Mucosa of rectum (tissue), 2 donors: ENCODE measurements at regions not wholly inside any gene's neighbourhood (a gene's known extent, or its start where the extent isn't known, plus 50 kb on each side); places are given as distances from the start of the nearest gene placed in this dataset.

ENCODE experiments used
- H3K27ac ChIP-seq, 2 donors: one replicate each; pipeline ENCODE4 v1.7.0; 2013; ENCODE audit warnings: inconsistent platforms in 2 of 2, low read depth in 2 of 2, low read length in 2 of 2
- H3K27me3 ChIP-seq, 2 donors: one replicate each; pipeline ENCODE4 v1.7.0; 2013; ENCODE audit warnings: low read length in 2 of 2; ENCODE audit not compliant: control insufficient read depth in 2 of 2, insufficient read depth in 2 of 2
- H3K36me3 ChIP-seq, 2 donors: one replicate each; pipeline ENCODE4 v1.7.0; 2013; ENCODE audit warnings: low read length in 2 of 2; ENCODE audit not compliant: control insufficient read depth in 2 of 2, insufficient read depth in 2 of 2
- H3K4me1 ChIP-seq, 2 donors: one replicate each; pipeline ENCODE4 v1.7.0; 2013; ENCODE audit warnings: low read length in 2 of 2, mild to moderate bottlenecking in 1 of 2; ENCODE audit not compliant: control insufficient read depth in 2 of 2, insufficient read depth in 2 of 2
- H3K4me3 ChIP-seq, 2 donors: one replicate each; pipeline ENCODE4 v1.7.0; 2013; ENCODE audit warnings: low read length in 2 of 2
- H3K9ac ChIP-seq, 2 donors: one replicate each; pipeline ENCODE4 v1.7.0; 2013; ENCODE audit warnings: low read length in 2 of 2, low read depth in 1 of 2, mild to moderate bottlenecking in 1 of 2
- H3K9me3 ChIP-seq, 2 donors: one replicate each; pipeline ENCODE4 v1.7.0; 2013; ENCODE audit warnings: low read length in 2 of 2; ENCODE audit not compliant: control insufficient read depth in 2 of 2
- donor health status: healthy.
- donor health status: Normal muscosa, but diverticular disease.

DNA sequence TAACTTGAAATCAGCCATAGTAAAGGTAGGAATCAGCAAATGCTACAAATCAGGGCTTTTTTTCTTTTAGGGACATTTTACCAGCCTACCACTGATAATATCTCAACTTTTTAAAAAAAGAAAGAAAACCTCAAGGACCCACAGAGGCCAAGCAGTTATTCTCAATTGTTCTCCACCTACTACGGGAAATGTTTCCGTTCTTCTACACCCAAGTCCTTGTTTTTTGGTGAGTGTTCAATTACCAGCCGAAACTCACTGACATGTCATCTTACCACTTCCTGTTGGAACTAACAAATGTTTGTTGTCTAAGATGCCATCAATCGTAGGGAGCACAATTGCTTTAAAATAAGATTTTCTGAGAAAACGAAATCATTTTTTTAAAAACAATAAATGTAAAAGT lies 50.2 kb upstream of the CDK1 start:
- no peaks in the 10 kb centered on the region for H3K36me3 ChIP-seq
- H3K4me3 ChIP-seq: no peak overlapping the region
- no peak overlapping the region for H3K9ac ChIP-seq
- H3K27me3 ChIP-seq: no peaks in the 10 kb centered on the region
- peaks cover 4 to 10% of the 10 kb centered on the region in 2 donors for H3K4me1 ChIP-seq
- H3K9me3 ChIP-seq: no peaks in the 10 kb centered on the region
- H3K27ac ChIP-seq: no peak overlapping the region

GRCh38 chr10:60726257-60726656 lies 52.0 kb upstream of the CDK1 start:
- no peak overlapping the region for H3K27ac ChIP-seq

DNA sequence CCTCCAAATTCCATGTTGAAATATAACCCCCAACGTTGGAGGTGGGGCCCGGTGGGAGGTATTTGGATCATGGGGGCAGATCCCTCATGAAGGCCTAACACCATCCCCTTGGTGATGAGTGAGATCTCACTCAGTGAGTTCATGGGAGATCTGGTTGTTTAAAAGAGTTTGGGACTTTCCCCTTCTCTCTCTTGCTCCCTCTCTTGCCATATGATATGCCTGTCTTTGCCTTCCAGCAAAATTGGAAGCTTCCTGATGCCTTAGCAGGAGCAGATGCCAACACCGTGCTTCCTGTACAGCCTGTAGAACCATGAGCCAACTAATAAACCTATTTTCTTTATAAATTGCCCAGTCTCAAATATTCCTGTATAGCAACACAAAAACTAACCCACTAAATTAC lies 55.7 kb upstream of the CDK1 start:
- H3K27me3 ChIP-seq: no peaks in the 10 kb centered on the region
- H3K36me3 ChIP-seq: no peaks in the 10 kb centered on the region
- no peak overlapping the region for H3K27ac ChIP-seq
- no peak overlapping the region for H3K4me3 ChIP-seq
- no peaks in the 10 kb centered on the region for H3K9me3 ChIP-seq
- H3K9ac ChIP-seq: no peak overlapping the region
- H3K4me1 ChIP-seq: peaks cover 0 to 3% of the 10 kb centered on the region in 2 donors

More at GRCh38 chr10:60726257-60726656, 52.0 kb upstream of the CDK1 start:
- Histone ChIP-seq H3K9me3 (no peaks in the 10 kb centered on the region), H3K27me3 (no peaks in the 10 kb centered on the region), H3K36me3 (no peaks in the 10 kb centered on the region), H3K9ac (no peak overlapping the region), H3K4me1 (peaks cover 0 to 3% of the 10 kb centered on the region in 2 donors), H3K4me3 (no peak overlapping the region)

DNA sequence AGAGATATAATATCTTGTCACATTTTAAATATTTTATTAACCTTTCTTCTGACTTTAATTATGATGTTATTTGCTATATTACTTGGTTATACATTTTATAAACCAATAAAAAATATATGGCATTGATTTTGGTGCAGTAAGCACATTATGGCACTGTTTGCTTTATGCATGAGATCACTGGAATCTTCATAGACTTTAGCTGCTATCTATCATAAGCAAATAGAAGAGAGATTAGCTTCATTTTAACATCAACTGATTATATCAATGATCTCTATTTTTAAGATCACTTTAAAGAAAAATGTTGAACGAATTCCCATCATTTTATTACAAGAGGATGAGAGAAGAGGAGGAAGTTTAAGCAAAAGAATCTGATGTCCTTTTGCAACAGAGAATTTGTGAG lies 58.6 kb upstream of the CDK1 start:
- H3K36me3 ChIP-seq: no peaks in the 10 kb centered on the region
- H3K9ac ChIP-seq: no peak overlapping the region
- H3K27me3 ChIP-seq: no peaks in the 10 kb centered on the region
- peaks cover 0 to 3% of the 10 kb centered on the region in 2 donors for H3K4me1 ChIP-seq
- no peak overlapping the region for H3K4me3 ChIP-seq
- H3K27ac ChIP-seq: no peak overlapping the region
- H3K9me3 ChIP-seq: no peaks in the 10 kb centered on the region

- no peaks in the 10 kb centered on the region for H3K27me3 ChIP-seq
- no peak overlapping the region for H3K27ac ChIP-seq
- no peak overlapping the region for H3K9ac ChIP-seq
- peaks cover 0 to 3% of the 10 kb centered on the region in 2 donors for H3K4me1 ChIP-seq
- no peaks in the 10 kb centered on the region for H3K36me3 ChIP-seq
- H3K4me3 ChIP-seq: no peak overlapping the region
- H3K9me3 ChIP-seq: no peaks in the 10 kb centered on the region
Measured at GRCh38 chr10:60718886-60719285, 59.4 kb upstream of the CDK1 start.

GRCh38 chr10:60717852-60718251 lies 60.4 kb upstream of the CDK1 start:
- no peak overlapping the region for H3K4me3 ChIP-seq
- peaks cover 0 to 3% of the 10 kb centered on the region in 2 donors for H3K4me1 ChIP-seq
- H3K27me3 ChIP-seq: no peaks in the 10 kb centered on the region
- H3K9me3 ChIP-seq: no peaks in the 10 kb centered on the region
- no peaks in the 10 kb centered on the region for H3K36me3 ChIP-seq
- no peak overlapping the region for H3K9ac ChIP-seq
- H3K27ac ChIP-seq: no peak overlapping the region

DNA sequence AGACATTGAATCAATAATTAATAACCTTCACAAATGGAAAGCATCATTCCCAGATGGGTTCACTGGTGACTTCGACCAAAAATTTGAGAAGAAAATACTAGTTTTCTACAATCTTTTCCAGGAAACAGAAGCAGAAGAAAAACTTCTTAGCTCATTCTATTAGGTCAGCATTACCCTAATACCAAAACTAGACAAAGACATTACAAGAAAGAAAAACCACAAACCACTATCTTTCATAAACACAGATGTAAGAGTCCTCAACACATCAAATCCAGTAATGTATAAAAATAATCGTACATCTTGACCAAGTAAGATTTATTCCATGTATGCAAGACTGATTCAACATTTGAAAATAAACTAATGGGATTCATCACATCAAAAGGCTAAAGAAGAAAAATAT lies 64.0 kb upstream of the CDK1 start:
- Histone ChIP-seq H3K9me3 (no peaks in the 10 kb centered on the region), H3K4me3 (no peak overlapping the region), H3K9ac (no peak overlapping the region), H3K36me3 (no peaks in the 10 kb centered on the region), H3K27me3 (no peaks in the 10 kb centered on the region), H3K4me1 (no peaks in the 10 kb centered on the region), H3K27ac (no peak overlapping the region)

DNA sequence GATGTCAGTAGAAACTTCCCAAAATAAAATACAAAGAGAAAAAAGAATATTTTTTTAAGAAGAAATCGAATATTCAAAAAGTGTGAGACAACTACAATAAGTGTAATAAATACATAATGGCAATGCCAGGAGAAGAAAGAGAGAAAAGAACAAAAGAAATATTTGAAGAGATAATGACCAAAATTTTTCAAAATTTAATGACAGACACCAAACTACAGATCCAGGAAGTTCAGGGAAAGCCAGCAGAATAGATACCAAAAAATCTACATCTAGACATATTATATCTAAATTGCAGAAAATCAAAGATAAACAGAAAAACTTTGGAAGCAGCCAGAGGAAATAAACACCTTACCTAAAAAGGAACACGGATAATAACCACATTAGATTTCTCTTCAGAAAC lies 66.8 kb upstream of the CDK1 start:
- Histone ChIP-seq H3K27ac (no peak overlapping the region), H3K9ac (no peak overlapping the region), H3K27me3 (no peaks in the 10 kb centered on the region), H3K4me1 (no peaks in the 10 kb centered on the region), H3K9me3 (no peaks in the 10 kb centered on the region), H3K36me3 (no peaks in the 10 kb centered on the region), H3K4me3 (no peak overlapping the region)

DNA sequence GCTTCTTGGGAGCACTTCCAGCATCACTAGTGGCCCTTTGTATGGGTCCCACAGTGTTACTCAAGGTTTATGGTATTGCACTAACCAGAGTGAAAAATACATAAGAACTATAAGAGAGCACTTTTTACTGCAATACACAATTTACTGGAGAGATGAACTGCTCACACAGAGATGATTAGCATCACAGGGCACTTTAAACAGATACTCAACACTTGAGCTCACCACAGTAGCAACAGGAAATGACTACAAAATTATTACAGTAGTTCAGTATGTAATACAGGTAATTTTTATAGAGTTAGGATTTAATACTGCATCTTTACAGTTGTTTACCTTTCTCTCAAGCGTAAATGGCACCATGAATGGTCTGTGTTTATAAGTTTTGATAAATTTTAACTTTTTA lies 68.2 kb upstream of the CDK1 start:
- H3K27me3 ChIP-seq: no peaks in the 10 kb centered on the region
- H3K9me3 ChIP-seq: no peaks in the 10 kb centered on the region
- H3K4me3 ChIP-seq: no peak overlapping the region
- H3K9ac ChIP-seq: no peak overlapping the region
- no peaks in the 10 kb centered on the region for H3K4me1 ChIP-seq
- no peak overlapping the region for H3K27ac ChIP-seq
- H3K36me3 ChIP-seq: no peaks in the 10 kb centered on the region

DNA sequence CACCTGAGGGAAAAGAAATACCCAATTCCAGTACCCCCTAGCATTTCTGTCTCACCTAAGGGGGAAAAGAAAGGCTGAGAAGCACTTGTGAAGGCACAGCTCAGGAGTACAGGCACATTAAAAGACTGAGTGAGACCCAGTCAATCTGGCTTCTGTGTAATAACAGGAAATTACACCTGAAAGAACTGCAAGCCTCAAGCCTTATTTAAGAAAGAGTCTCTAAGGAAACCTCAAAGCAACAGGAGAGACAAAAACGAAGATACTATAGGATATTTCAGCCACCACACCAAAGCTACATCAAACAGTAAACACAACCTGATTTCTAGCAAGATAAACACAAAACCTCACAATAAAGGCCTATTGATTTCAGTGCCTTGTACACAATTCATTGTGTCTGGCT lies 69.6 kb upstream of the CDK1 start:
- Histone ChIP-seq H3K27ac (no peak overlapping the region), H3K4me1 (no peaks in the 10 kb centered on the region)

DNA sequence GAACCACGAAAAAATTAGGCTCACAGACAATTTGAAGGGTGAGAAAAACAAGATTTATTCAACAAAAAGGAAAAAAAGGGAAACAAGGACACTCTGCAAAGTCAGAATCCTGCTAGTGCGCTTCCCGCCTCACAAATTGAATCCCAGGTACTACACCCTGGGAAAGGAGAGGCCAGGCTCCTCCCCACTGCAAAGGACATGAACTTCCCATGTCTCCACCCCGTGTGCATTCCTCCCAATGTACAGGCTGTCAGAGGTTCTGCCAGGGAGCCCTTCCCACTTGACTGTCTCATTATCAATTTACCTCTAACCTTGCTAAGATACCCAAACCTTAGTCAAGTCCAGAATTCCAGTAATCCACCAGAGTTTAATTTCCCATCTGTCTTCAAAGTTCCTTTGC lies 70.4 kb upstream of the CDK1 start:
- no peaks in the 10 kb centered on the region for H3K4me1 ChIP-seq
- no peaks in the 10 kb centered on the region for H3K27me3 ChIP-seq
- no peak overlapping the region for H3K9ac ChIP-seq
- H3K4me3 ChIP-seq: no peak overlapping the region
- H3K27ac ChIP-seq: no peak overlapping the region
- no peaks in the 10 kb centered on the region for H3K36me3 ChIP-seq
- no peaks in the 10 kb centered on the region for H3K9me3 ChIP-seq

More for the DNA sequence above, 69.6 kb upstream of the CDK1 start:
- no peaks in the 10 kb centered on the region for H3K27me3 ChIP-seq
- H3K9ac ChIP-seq: no peak overlapping the region
- no peaks in the 10 kb centered on the region for H3K36me3 ChIP-seq
- no peaks in the 10 kb centered on the region for H3K9me3 ChIP-seq
- H3K4me3 ChIP-seq: no peak overlapping the region
